ENCODE measurements at regions not wholly inside any gene's neighbourhood (a gene's known extent, or its start where the extent isn't known, plus 50 kb on each side); places are given as distances from the start of the nearest gene placed in this dataset.

GRCh38 chr3:72597043-72597442, 251.2 kb downstream of the SHQ1 start:
- TF ChIP-seq CTCF (conservative IDR thresholded peaks at IDR 0.05) (no peak), EZH2 (IDR thresholded peaks at IDR 0.05; ENCODE audit: low read depth) (no peak)
